GM23338 (cell line): ENCODE measurements at regions not wholly inside any gene's neighbourhood (a gene's known extent, or its start where the extent isn't known, plus 50 kb on each side); places are given as distances from the start of the nearest gene placed in this dataset.

Experiments
- ATAC-seq: fragments of 200-7000 bp; cut with Tn5 transposase; 3 replicates; pipeline ENCODE4 v1.9.1; 2020
- DNase-seq: peaks from one replicate; pipeline ENCODE4 v3.0.0-alpha.2; 2015; ENCODE audit warnings: low spot score
- H2AFZ ChIP-seq: fragments of 200-600 bp; sonication (generic); 2 replicates; pipeline ENCODE4 v1.8.0; 2016; ENCODE audit warnings: antibody characterized with exemption, mild to moderate bottlenecking, moderate library complexity
- H3F3A ChIP-seq: fragments of 200-600 bp; sonication (generic); replicated peaks from 2 replicates; pipeline ENCODE4 v1.8.0; 2017; ENCODE audit warnings: antibody characterized with exemption, mixed run types, low read depth
- H3K27ac ChIP-seq: fragments of 200-600 bp; sonication (generic); 2 replicates; pipeline ENCODE4 v1.6.1; 2016; ENCODE audit warnings: low read depth
- H3K27me3 ChIP-seq: fragments of 200-600 bp; sonication (generic); 2 replicates; pipeline ENCODE4 v1.8.0; 2016; ENCODE audit warnings: mild to moderate bottlenecking, mixed run types, moderate library complexity; ENCODE audit not compliant: insufficient read depth
- H3K36me3 ChIP-seq: fragments of 200-600 bp; sonication (generic); 2 replicates; pipeline ENCODE4 v1.8.0; 2016; ENCODE audit warnings: mild to moderate bottlenecking; ENCODE audit not compliant: insufficient read depth
- H3K4me1 ChIP-seq: fragments of 200-600 bp; sonication (generic); 2 replicates; pipeline ENCODE4 v1.8.0; 2016; ENCODE audit warnings: mild to moderate bottlenecking, moderate library complexity; ENCODE audit not compliant: insufficient read depth
- H3K4me2 ChIP-seq: fragments of 200-600 bp; sonication (generic); 2 replicates; pipeline ENCODE4 v1.7.1; 2017; ENCODE audit warnings: mixed run types
- H3K4me3 ChIP-seq: fragments of 200-600 bp; sonication (generic); 2 replicates; pipeline ENCODE4 v1.6.1; 2016; ENCODE audit warnings: mixed run types
- H3K79me2 ChIP-seq: fragments of 200-600 bp; sonication (generic); replicated peaks from 2 replicates; pipeline ENCODE4 v1.8.0; 2017; ENCODE audit warnings: mild to moderate bottlenecking; ENCODE audit not compliant: insufficient read depth
- H3K9me2 ChIP-seq: fragments of 200-600 bp; sonication (generic); 2 replicates; pipeline ENCODE4 v1.8.0; 2017; ENCODE audit not compliant: insufficient read depth
- H4K20me1 ChIP-seq: fragments of 200-600 bp; sonication (generic); replicated peaks from 2 replicates; pipeline ENCODE4 v1.8.0; 2017; ENCODE audit warnings: mild to moderate bottlenecking; ENCODE audit not compliant: insufficient read depth
- H3K27ac Mint-ChIP-seq: 2 replicates; pipeline ENCODE4 v1.8.0; 2020; ENCODE audit warnings: inconsistent platforms, mild to moderate bottlenecking, moderate library complexity, mixed read lengths
- H3K27me3 Mint-ChIP-seq: 3 replicates; pipeline ENCODE4 v1.8.0; 2022; ENCODE audit warnings: low read depth, mild to moderate bottlenecking, moderate library complexity, mixed read lengths, inconsistent platforms; ENCODE audit not compliant: insufficient read depth, poor library complexity
- H3K36me3 Mint-ChIP-seq: 3 replicates; pipeline ENCODE4 v1.8.0; 2021; ENCODE audit warnings: low read depth, mild to moderate bottlenecking, inconsistent platforms, moderate library complexity, mixed read lengths
- H3K4me1 Mint-ChIP-seq: 3 replicates; pipeline ENCODE4 v1.8.0; 2020; ENCODE audit warnings: mild to moderate bottlenecking, inconsistent platforms, mixed read lengths
- H3K4me3 Mint-ChIP-seq: 3 replicates; pipeline ENCODE4 v1.8.0; 2021; ENCODE audit warnings: moderate library complexity, mild to moderate bottlenecking, inconsistent platforms, mixed read lengths
- H3K9me3 Mint-ChIP-seq: 3 replicates; pipeline ENCODE4 v1.8.0; 2020; ENCODE audit warnings: moderate library complexity, mild to moderate bottlenecking, inconsistent platforms, mixed read lengths
- CREB1 ChIP-seq: fragments of 250-450 bp; sonication (Bioruptor Pico); IDR thresholded peaks from 2 replicates; pipeline ENCODE4 v1.5.0; 2020; ENCODE audit warnings: low read depth, mild to moderate bottlenecking, moderate library complexity
- EZH2 ChIP-seq: fragments of 200-600 bp; sonication (generic); IDR thresholded peaks from one replicate; pipeline ENCODE4 v1.8.0; 2017; ENCODE audit warnings: antibody characterized with exemption, mild to moderate bottlenecking, low read depth; ENCODE audit not compliant: unreplicated experiment
- EZH2phosphoT487 ChIP-seq: fragments of 200-600 bp; sonication (generic); IDR thresholded peaks from one replicate; pipeline ENCODE4 v1.8.1; 2018; ENCODE audit warnings: antibody characterized with exemption; ENCODE audit not compliant: unreplicated experiment
- JUNB ChIP-seq: IDR thresholded peaks from one replicate; pipeline ENCODE4 v1.6.1; 2016; ENCODE audit warnings: antibody characterized with exemption; ENCODE audit not compliant: unreplicated experiment
- NANOG ChIP-seq: IDR thresholded peaks from 2 replicates; pipeline ENCODE4 v1.6.1; 2016; ENCODE audit warnings: antibody characterized with exemption, borderline replicate concordance
- POLR2AphosphoS5 ChIP-seq: IDR thresholded peaks from 2 replicates; pipeline ENCODE4 v1.6.1; 2016; ENCODE audit warnings: antibody characterized with exemption, low read depth
- STAT1 ChIP-seq: IDR thresholded peaks from one replicate; pipeline ENCODE4 v1.6.1; 2016; ENCODE audit warnings: antibody characterized with exemption; ENCODE audit not compliant: unreplicated experiment
- ZNF114 ChIP-seq: fragments of 250-450 bp; sonication (Bioruptor Pico); IDR thresholded peaks from 2 replicates; pipeline ENCODE4 v1.5.0; 2020; ENCODE audit warnings: mild to moderate bottlenecking, moderate library complexity
- ZNF331 ChIP-seq: fragments of 250-450 bp; sonication (Bioruptor Pico); IDR thresholded peaks from 2 replicates; pipeline ENCODE4 v1.5.0; 2020; ENCODE audit warnings: low read depth, mild to moderate bottlenecking, moderate library complexity
- TF ChIP-seq, protein P1 (sequence below): IDR thresholded peaks from 2 replicates; pipeline ENCODE4 v1.6.1; 2016; ENCODE audit warnings: antibody characterized with exemption
- TF ChIP-seq, protein P2 (sequence below): IDR thresholded peaks from one replicate; pipeline ENCODE4 v1.6.1; 2018; ENCODE audit warnings: antibody characterized with exemption; ENCODE audit not compliant: unreplicated experiment
- TF ChIP-seq, protein P3 (sequence below), 2 experiments: fragments of 200-600 bp in 1 of 2; sonication (generic) in 1 of 2; conservative IDR thresholded peaks; 2 replicates each; pipeline versions ENCODE4 v1.5.1 to v1.6.1; 2016 to 2017; ENCODE audit warnings: antibody characterized with exemption in 2 of 2, low read depth in 2 of 2, mild to moderate bottlenecking in 2 of 2, moderate library complexity in 1 of 2

DNA sequence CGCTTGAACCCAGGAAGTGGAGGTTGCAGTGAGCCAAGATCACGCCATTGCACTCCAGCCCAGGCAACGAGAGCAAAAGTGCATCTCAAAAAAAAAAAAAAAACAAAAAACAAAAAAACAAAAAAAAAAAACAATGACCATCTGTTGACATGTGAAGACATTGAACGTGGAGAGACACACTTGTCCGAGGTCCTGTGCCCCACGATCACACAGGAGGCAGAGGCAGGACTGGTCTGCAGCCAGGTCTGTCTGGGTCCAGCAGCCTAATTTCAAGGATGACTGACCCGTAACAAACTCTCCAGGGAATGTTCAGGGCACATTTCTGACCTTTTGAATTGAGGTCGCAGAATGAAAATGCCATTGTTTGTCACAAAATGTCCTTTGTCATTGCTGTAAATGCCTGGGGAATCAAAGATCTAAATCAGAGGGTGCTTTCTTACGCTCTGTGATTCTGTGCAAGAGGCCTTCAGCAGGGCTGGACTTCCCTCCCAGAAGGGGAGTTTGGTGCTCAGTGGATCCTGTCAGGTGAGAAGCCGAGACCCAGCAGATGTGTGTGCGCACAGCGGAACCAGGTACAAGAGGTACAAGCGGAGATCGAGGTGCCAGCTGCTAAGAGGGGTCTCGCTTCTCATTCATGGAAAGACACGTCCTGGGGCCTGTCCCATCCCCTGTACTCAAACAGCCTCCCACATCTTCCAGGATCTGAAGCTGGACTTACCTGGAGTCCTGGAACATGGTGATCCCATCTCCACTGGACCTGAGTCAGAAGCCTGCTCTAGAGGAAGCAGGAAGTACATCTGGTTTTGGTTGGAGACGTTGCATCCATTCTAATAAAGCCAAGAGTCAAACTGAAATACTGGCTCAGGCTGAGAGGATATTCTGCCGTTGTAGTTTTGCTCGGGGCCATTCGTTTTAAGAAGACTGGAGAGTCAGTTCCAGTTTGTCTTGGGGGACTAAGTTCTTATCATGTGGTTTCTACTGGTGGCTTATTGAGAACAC is 95.8 kb downstream of the IRF8 start (continued):
- no peak for TF ChIP-seq EZH2phosphoT487
- no peak for TF ChIP-seq POLR2AphosphoS5
- no peak for TF ChIP-seq NANOG
- TF ChIP-seq, protein P1, sequence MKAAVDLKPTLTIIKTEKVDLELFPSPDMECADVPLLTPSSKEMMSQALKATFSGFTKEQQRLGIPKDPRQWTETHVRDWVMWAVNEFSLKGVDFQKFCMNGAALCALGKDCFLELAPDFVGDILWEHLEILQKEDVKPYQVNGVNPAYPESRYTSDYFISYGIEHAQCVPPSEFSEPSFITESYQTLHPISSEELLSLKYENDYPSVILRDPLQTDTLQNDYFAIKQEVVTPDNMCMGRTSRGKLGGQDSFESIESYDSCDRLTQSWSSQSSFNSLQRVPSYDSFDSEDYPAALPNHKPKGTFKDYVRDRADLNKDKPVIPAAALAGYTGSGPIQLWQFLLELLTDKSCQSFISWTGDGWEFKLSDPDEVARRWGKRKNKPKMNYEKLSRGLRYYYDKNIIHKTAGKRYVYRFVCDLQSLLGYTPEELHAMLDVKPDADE: no peak
- no peak for TF ChIP-seq STAT1
- TF ChIP-seq ZNF114 (CRISPR knock-in tag): no peak
- no peak for TF ChIP-seq CREB1 (CRISPR knock-in tag)
- TF ChIP-seq, protein P2, sequence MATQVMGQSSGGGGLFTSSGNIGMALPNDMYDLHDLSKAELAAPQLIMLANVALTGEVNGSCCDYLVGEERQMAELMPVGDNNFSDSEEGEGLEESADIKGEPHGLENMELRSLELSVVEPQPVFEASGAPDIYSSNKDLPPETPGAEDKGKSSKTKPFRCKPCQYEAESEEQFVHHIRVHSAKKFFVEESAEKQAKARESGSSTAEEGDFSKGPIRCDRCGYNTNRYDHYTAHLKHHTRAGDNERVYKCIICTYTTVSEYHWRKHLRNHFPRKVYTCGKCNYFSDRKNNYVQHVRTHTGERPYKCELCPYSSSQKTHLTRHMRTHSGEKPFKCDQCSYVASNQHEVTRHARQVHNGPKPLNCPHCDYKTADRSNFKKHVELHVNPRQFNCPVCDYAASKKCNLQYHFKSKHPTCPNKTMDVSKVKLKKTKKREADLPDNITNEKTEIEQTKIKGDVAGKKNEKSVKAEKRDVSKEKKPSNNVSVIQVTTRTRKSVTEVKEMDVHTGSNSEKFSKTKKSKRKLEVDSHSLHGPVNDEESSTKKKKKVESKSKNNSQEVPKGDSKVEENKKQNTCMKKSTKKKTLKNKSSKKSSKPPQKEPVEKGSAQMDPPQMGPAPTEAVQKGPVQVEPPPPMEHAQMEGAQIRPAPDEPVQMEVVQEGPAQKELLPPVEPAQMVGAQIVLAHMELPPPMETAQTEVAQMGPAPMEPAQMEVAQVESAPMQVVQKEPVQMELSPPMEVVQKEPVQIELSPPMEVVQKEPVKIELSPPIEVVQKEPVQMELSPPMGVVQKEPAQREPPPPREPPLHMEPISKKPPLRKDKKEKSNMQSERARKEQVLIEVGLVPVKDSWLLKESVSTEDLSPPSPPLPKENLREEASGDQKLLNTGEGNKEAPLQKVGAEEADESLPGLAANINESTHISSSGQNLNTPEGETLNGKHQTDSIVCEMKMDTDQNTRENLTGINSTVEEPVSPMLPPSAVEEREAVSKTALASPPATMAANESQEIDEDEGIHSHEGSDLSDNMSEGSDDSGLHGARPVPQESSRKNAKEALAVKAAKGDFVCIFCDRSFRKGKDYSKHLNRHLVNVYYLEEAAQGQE: no peak

DNA sequence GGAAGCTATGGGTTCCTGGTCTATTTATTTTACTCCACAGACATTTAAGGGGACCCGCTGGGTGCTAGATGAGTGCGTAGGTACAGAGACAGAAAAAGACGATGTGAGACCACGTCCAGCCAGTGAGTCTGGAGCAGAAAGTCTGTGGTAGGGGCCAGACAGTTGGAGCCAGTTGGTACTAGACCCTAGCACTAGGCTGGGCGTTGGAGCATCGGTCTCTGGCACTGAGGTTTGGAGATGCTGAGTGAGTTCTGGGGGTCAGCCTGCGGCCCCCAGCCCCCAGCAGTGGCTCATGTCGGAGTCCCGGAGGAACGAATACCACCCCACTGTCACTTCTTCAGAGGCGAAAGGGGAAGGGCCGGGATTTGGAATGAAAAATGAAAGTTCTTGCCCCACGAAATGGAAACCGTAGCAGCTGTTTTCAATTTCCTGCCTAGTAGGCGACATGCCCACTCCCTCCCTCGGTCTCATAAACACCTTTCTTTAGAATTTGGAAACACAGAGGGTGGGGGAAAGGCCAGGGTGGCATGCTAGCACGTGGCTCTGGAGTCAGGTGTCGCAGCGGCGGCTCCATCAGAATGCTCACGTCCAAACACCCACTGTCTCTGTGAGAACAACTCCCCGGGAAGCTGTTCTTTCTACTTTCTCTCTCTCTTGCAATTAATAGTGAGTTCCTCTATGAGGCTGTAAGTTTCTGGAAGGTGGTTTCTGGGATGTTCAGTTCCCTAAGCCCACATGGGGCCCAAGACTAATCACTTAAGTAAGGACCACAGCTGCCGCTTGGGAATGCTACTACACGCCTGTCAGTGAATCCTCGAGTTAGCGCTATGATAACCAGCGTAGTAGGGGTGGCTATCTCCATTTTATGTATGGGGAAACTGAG is 96.8 kb downstream of the IRF8 start:
- Histone ChIP-seq H4K20me1 (no peaks in the 10 kb centered on the region), H3K4me2 (no peak overlapping the region), H3K79me2 (no peaks in the 10 kb centered on the region), H3F3A (no peaks in the 10 kb centered on the region), H3K4me1 (no peaks in the 10 kb centered on the region), H3K27ac (no peak overlapping the region), H3K9me2 (no peaks in the 10 kb centered on the region), H3K27me3 (no peaks in the 10 kb centered on the region), H3K36me3 (no peaks in the 10 kb centered on the region), H2AFZ (no peak overlapping the region), H3K4me3 (no peak overlapping the region)
- H3K27ac Mint-ChIP-seq: no peak overlapping the region
- DNase-seq (no peak), ATAC-seq (no peak)
- H3K36me3 Mint-ChIP-seq: no peaks in the 10 kb centered on the region
- H3K4me1 Mint-ChIP-seq: no peaks in the 10 kb centered on the region; the same call in 2 of the 3 replicates
- no peak overlapping the region for H3K4me3 Mint-ChIP-seq
- H3K9me3 Mint-ChIP-seq: no peaks in the 10 kb centered on the region
- no peaks in the 10 kb centered on the region for H3K27me3 Mint-ChIP-seq
- TF ChIP-seq, protein P3, sequence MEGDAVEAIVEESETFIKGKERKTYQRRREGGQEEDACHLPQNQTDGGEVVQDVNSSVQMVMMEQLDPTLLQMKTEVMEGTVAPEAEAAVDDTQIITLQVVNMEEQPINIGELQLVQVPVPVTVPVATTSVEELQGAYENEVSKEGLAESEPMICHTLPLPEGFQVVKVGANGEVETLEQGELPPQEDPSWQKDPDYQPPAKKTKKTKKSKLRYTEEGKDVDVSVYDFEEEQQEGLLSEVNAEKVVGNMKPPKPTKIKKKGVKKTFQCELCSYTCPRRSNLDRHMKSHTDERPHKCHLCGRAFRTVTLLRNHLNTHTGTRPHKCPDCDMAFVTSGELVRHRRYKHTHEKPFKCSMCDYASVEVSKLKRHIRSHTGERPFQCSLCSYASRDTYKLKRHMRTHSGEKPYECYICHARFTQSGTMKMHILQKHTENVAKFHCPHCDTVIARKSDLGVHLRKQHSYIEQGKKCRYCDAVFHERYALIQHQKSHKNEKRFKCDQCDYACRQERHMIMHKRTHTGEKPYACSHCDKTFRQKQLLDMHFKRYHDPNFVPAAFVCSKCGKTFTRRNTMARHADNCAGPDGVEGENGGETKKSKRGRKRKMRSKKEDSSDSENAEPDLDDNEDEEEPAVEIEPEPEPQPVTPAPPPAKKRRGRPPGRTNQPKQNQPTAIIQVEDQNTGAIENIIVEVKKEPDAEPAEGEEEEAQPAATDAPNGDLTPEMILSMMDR (conservative IDR thresholded peaks at IDR 0.05; ENCODE audit: low read depth in 2 of 2): no peak
- TF ChIP-seq ZNF331 (CRISPR knock-in tag) (no peak), JUNB (no peak), NANOG (no peak), CREB1 (CRISPR knock-in tag) (no peak), EZH2 (no peak)
- TF ChIP-seq, protein P1: no peak
- TF ChIP-seq, protein P2: no peak
